Tibial nerve (tissue), 3 donors: ENCODE measurements at regions not wholly inside any gene's neighbourhood (a gene's known extent, or its start where the extent isn't known, plus 50 kb on each side); places are given as distances from the start of the nearest gene placed in this dataset.

ENCODE experiments used
- CTCF ChIP-seq, 5 experiments: fragments of 200-600 bp in 3 of 5; fragments of 450-650 bp in 2 of 5; sonication (generic) in 3 of 5; IDR thresholded peaks; one replicate each; pipeline ENCODE4 v1.5.1; 2016 to 2019; ENCODE audit warnings: antibody characterized with exemption in 5 of 5, mild to moderate bottlenecking in 3 of 5, moderate library complexity in 2 of 5
- POLR2A ChIP-seq, 2 donors: fragments of 450-650 bp; IDR thresholded peaks; one replicate each; pipeline ENCODE4 v1.6.1; 2017; ENCODE audit warnings: antibody characterized with exemption in 2 of 2, mild to moderate bottlenecking in 2 of 2, moderate library complexity in 2 of 2

- TF ChIP-seq CTCF (IDR thresholded peaks at IDR 0.05) (no peak), POLR2A (IDR thresholded peaks at IDR 0.05) (no peak)
These were observed 820.7 kb downstream of the KCNJ18 start for GRCh38 chr17:22512997-22513538.
